Adrenal gland (tissue), 9 donors: ENCODE measurements at regions not wholly inside any gene's neighbourhood (a gene's known extent, or its start where the extent isn't known, plus 50 kb on each side); places are given as distances from the start of the nearest gene placed in this dataset.

ENCODE experiments used
- DNase-seq, 7 donors: peaks; one replicate each; pipeline ENCODE4 v3.0.0-alpha.2; 2019 to 2020
- H3K27ac ChIP-seq, 5 donors: fragments of 200-600 bp; sonication (generic) in 4 of 5; 1 replicate in 3 of 5; 2 replicates in 2 of 5; pipeline versions ENCODE4 v1.5.1 to v1.8.0; 2016 to 2020; ENCODE audit warnings: mild to moderate bottlenecking in 1 of 5
- H3K27me3 ChIP-seq: fragments of 200-600 bp; 2 replicates; pipeline ENCODE4 v1.8.0; 2021
- H3K36me3 ChIP-seq, 2 donors: fragments of 200-600 bp; replicated peaks in 1 of 2; 1 replicate in 1 of 2; 2 replicates in 1 of 2; pipeline versions ENCODE4 v1.5.1 to v1.8.0; 2018 to 2022
- H3K4me1 ChIP-seq, 2 donors: fragments of 200-600 bp; replicated peaks in 1 of 2; 1 replicate in 1 of 2; 2 replicates in 1 of 2; pipeline versions ENCODE4 v1.5.1 to v1.8.0; 2018 to 2021
- H3K4me3 ChIP-seq, 4 donors: fragments of 200-600 bp; sonication (generic) in 3 of 4; one replicate each; pipeline ENCODE4 v1.5.1; 2016 to 2018
- H3K9me3 ChIP-seq, 3 donors: fragments of 200-600 bp; sonication (generic) in 1 of 3; replicated peaks in 1 of 3; 1 replicate in 2 of 3; 2 replicates in 1 of 3; pipeline versions ENCODE4 v1.5.1 to v1.8.0; 2016 to 2021
- CTCF ChIP-seq, 6 experiments: fragments of 450-650 bp in 4 of 6; fragments of 200-600 bp in 2 of 6; sonication (generic) in 1 of 6; IDR thresholded peaks; 1 replicate in 5 of 6; 2 replicates in 1 of 6; pipeline versions ENCODE4 v1.5.1 to v1.8.0; 2016 to 2021; ENCODE audit warnings: antibody characterized with exemption in 6 of 6, mild to moderate bottlenecking in 2 of 6, moderate library complexity in 1 of 6
- POLR2A ChIP-seq, 2 donors: fragments of 450-650 bp; IDR thresholded peaks; one replicate each; pipeline ENCODE4 v1.6.1; 2017; ENCODE audit warnings: antibody characterized with exemption in 2 of 2, mild to moderate bottlenecking in 2 of 2, moderate library complexity in 1 of 2
- WGBS, 4 donors: extraction: QIAGEN DNeasy Blood & Tissue Kit in 2 of 4; methylation state at CpG; one replicate each; pipeline versions ENCODE4 v1.1.5 to v1.1.7; 2013 to 2017; 5-methylcytosine and 5-hydroxymethylcytosine counted together
- intact Hi-C, 2 donors: fragments of 100-400 bp; cut with DNase I; formaldehyde crosslinking; loops; one replicate each; pipeline versions ENCODE4 v1.14.1 to v1.15.0; 2022 to 2023
- donor health status: healthy with polysubstance abuse.
- donor health status: Bipolar disorder and iron deficiency.
- donor health status: DM: yes; HTN: yes; CAD: no.
- donor health status: DM: no; HTN: no; CAD: no.
- donor health status: DM: no; HTN: no; CAD: no.

DNA sequence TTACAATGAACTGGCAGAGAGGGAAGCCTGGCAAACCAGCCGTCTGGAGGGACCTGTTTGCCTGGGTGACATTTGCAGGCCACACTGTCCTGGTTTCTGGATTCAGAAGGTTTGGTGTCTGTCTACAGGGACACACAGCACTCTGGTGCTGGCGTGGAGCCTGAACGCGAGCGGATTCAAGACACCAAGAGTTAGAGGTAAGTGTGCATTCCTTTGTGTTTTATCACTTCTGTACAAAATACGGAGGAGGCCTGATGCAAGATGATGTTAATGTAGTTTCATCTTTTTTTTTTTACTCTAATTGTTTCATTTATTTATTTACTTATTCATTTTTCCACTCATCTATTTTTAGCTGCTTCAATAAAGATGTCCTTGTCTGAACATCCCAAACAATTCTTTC, 485.3 kb upstream of the ADARB2 start:
- no peak for TF ChIP-seq POLR2A (IDR thresholded peaks at IDR 0.05)
- no peak for TF ChIP-seq CTCF (IDR thresholded peaks at IDR 0.05)
- Histone ChIP-seq H3K27me3 (no peaks in the 10 kb centered on the region), H3K4me3 (no peak overlapping the region), H3K36me3 (no peaks in the 10 kb centered on the region), H3K27ac (no peak overlapping the region), H3K4me1 (no peaks in the 10 kb centered on the region), H3K9me3 (no peaks in the 10 kb centered on the region)
- WGBS, 4 donors: 80 to 85% (median 82%) methylated on average over 6 of the region's 6 CpGs
- no peak for DNase-seq
- intact Hi-C loops: no loop called here

- intact Hi-C loops: no loop called here
- Histone ChIP-seq H3K27me3 (peaks cover 9% of the 10 kb centered on the region), H3K4me1 (no peaks in the 10 kb centered on the region), H3K36me3 (no peaks in the 10 kb centered on the region), H3K27ac (no peak overlapping the region), H3K9me3 (no peaks in the 10 kb centered on the region), H3K4me3 (no peak overlapping the region)
- 16 to 26% (median 25%) methylated on average over 9 to 10 of the region's 10 CpGs for WGBS, 4 donors
- no peak for TF ChIP-seq CTCF (IDR thresholded peaks at IDR 0.05)
- TF ChIP-seq POLR2A (IDR thresholded peaks at IDR 0.05): no peak
- no peak for DNase-seq
Observed at GRCh38 chr10:2214805-2215204, 477.5 kb upstream of the ADARB2 start.

DNA sequence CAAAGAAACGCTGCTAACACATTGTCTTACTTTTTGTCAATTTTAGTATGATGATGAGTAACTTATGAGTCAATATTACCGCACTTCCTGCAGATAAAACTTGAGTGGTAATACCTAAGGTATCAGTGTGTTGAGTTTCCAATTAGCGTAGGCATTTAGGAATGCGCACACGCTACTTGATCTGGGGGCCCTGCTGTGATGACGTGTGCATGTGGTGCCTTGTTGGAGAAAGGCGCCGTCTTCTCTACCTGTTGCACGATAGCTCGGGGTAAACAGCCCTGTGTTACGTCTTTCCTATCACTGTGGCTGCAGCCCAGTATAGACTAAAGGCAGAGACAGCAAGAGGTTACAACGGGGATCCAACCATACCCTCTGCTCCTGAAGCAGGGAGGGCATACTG, 476.8 kb upstream of the ADARB2 start:
- Histone ChIP-seq H3K9me3 (no peaks in the 10 kb centered on the region), H3K27ac (no peak overlapping the region), H3K4me1 (no peaks in the 10 kb centered on the region), H3K4me3 (no peak overlapping the region), H3K36me3 (no peaks in the 10 kb centered on the region), H3K27me3 (peaks cover 9% of the 10 kb centered on the region)
- DNase-seq: no peak
- 78 to 83% (median 81%) methylated on average over 11 to 12 of the region's 12 CpGs for WGBS, 4 donors
- TF ChIP-seq CTCF (IDR thresholded peaks at IDR 0.05) (no peak), POLR2A (IDR thresholded peaks at IDR 0.05) (no peak)
- intact Hi-C loops: no loop called here

DNA sequence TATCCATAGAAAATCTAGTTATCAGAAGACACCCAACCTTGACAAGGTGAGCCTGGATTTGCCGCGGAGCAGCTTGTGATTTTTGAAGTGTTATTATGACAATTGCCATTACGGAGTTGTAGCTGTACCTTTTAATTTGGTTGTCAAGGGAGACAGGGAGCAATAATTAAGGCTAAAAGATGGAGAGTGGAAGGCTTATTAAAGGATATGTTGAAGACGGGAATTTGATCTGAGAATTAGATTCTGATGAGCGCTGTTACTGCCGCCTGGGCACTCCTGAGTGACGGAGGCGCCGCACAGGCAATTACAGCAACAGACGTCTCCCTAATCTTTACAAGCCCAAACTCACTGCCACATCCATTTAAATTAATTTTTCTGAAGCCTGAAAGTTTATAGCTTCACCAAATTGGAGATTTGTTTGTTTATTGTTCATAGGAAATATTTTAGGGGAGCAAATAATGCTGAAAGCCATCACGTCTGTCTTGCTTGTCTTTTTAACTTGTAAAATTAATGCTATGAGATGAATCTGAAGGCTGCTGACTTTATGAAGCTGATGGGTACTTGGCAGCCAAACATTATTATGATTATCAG, 475.0 kb upstream of the ADARB2 start:
- intact Hi-C loops: no loop called here
- WGBS, 4 donors: 57 to 75% (median 70%) methylated on average over 11 of the region's 11 CpGs

More for the DNA sequence above, 475.0 kb upstream of the ADARB2 start:
- Histone ChIP-seq H3K4me3 (no peak overlapping the region), H3K9me3 (no peaks in the 10 kb centered on the region), H3K27ac (no peak overlapping the region), H3K27me3 (peaks cover 9% of the 10 kb centered on the region), H3K4me1 (no peaks in the 10 kb centered on the region), H3K36me3 (no peaks in the 10 kb centered on the region)
- DNase-seq: no peak
- TF ChIP-seq CTCF (IDR thresholded peaks at IDR 0.05) (no peak), POLR2A (IDR thresholded peaks at IDR 0.05) (no peak)
